T1000 (cell line): ENCODE measurements at regions not wholly inside any gene's neighbourhood (a gene's known extent, or its start where the extent isn't known, plus 50 kb on each side); places are given as distances from the start of the nearest gene placed in this dataset.

Experiments
- DNase-seq: peaks from one replicate; lab custom pipeline; 2025; ENCODE audit warnings: mixed read lengths; lab: John Stamatoyannopoulos, UW

DNA sequence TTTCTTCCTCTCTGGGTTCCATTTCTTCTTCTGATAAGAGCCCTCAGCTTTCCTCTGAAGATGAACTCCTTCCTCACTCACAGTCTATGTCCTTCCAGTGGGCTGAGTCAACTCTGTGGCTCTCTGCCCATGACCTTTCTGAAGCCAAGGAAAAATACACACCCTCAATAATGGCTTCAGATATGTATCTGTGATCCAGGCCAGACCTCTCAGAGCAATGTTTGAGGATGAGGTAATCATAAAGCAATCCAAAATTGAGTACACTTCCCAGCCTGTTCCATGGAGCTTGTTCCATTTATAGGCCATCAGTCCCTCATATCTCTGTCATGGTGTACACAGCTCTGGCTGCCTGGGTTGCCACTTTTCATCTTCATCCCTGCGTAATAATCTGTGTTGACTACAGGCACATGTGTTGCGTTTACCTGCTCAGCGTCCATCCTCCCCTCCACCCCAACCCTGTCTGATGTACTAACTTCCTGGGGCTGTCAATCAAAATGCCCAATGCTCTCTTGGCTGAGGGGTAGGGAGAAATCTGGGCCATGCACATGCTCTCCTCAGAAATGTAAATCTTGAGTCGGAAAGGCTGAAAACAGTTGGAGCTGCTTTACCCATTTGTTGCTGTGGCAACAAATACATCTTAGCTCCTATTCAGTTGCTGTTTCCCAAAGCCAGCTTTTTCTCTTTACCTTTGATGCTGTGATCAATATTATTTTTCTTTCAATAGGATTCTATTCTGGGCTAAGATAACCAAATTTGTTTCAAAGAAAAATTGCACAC lies 377.8 kb upstream of the TMEM132C start:
- DNase-seq = no peak

DNA sequence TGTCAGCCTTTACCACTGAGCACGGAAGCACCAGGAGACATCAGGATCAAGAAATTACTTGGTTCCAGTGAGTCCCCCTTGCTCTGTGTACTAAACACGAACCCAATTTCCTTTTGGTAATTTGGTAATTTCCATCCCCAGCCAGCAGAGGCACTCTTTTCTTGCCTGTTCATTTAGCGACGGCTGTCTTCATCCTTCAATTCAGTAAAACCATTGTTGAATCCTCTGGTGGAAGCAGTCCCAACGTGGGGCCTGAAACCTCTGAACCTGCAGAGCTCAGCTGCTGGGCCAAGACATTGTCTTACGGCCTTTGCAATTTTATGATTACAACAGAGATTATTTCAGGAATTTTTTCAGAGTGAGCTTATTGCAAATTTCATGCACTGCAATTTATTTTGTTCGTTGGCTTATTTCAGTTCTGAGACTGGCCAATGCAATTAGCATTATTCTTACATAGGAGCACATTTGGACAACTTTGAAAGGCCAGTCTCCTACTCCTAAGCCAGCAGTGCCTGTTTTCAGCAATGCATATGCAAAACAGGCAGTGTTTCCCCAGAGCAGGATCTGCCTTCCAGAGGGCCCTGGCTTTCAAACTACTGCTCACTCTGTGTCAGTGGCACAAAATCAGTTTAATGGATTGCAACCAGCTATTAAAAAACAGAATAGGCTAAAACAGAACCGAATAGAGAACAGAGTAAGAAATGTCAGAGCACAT lies 372.9 kb upstream of the TMEM132C start:
- no peak for DNase-seq

DNA sequence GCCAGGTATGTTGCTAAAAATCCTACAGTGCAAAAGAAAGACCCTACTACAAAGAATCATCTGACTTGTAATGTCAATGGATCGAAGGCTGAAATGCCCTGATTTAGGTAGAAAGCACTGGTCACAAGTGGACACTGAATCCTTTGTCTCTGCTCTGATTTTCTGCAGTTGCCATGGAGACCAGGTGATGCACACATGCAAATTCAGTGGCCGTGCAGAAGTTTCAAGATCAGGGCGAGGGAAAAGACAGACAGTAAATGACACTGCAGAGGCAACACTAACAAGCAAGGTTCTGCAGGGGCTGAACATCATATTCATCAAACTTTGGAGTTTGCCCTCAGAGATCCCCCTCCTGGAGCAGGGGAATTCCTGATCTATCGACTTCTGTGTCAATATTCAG lies 370.3 kb upstream of the TMEM132C start:
- no peak for DNase-seq

DNA sequence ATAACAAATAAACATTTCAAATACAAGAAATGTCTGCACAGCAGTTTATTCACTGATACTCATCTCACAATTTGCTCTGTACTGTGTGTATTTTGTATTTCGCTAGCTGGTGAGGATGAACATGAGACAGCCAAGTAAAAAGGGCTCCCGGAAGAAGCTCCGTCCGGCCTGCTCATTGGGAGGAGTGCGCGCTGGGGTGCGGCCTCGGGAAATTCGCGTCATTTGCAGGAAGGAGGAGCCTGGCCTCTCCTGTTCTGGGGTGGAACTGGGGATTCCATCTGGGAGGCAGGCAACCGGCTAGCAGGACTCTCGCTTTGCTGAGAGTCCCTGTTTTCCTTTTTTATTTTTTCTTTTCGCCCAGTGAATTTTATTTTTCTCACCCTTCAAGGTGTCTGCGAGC lies 368.4 kb upstream of the TMEM132C start:
- DNase-seq = no peak

DNA sequence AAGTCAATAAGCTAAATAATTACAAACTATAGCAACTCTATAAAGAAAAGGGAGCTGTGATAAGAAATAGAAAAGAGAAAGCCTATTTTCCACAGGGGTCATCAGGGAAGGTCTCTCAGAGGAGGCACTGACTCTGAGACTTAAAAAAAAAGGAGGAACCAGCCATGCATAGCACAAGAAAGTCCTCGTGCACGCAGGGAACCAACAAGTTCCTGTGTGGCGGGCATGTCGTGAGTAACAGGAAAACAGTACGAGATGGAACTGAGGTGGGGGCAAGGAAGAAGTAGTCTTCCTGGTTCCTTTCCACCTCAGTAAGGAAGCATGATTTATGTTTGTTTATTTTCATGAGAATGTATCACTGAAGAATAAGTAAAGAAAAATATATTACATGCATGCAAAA lies 367.0 kb upstream of the TMEM132C start:
- no peak for DNase-seq

DNA sequence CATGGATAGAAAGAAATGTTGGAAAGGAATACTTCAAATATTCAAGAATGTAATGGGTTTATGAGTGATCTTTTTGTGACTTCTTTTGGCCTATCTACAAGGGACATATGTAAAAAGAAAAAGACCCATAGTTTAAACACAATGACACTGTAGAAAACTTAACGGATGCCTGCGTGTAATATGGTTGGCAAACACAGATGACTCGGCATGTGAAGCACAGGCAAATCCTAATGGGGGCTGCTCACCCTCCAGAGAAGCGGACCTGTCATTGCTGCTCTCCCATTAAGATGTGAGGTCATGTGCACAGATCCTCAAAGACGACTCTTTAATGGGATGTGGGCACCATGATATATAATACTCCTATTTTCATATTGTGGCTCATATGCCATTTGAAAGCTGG lies 366.6 kb upstream of the TMEM132C start:
- DNase-seq = no peak

DNA sequence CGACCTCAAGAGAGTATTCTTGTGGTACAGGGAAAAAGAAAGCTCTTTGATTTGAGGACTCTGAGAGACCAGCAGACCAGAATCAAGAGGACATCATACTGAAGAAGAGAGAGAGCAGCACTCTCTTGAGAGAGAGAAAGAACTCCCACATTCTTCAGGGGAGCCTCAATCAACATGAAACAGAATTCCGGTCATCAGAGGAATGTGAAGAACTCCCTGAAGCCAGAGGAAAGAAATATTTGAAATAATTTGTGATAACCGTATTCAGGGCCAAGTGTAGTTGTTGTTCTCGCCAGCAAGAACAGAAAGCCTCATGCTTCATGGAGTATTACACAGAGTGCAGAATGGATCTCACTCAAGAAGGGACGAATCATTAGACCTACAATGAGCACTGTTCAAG lies 363.8 kb upstream of the TMEM132C start:
- DNase-seq = no peak

DNA sequence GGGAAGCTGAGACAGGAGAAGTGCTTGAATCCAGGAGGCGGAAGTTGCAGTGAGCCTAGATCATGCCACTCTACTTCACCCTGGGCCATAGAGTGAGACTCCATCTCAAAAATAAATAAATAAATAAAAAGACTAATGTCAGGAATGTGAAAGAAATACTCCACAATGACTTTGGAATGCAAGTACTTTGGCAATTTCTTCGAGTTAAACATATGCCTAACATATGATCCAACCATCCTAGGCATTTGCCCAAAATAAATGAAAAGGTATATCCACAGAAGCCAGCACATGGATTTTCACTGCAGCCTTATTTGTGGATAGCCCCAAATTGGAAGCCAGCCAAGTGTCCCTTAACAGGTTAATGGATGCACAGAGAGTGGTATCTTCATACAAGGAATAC lies 357.9 kb upstream of the TMEM132C start:
- no peak for DNase-seq

DNA sequence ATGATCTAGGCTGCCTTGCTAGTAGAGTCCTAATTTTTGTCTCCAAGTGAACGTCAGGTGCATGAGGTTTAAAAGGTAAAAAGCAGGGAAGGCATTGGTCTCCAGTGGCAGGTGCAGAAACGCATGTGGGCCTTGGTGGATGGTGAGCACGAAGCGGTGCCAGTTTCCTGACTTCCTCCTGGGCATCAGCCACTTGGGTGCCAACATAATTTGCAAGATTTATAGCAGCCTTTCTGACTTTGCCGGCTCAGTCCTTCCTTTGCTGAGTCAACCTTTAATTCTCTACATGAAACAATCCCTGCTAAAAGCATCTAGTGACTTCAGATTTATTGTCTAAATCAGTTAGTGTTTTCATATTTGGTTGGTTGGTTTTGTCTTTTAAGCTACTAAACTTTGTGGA lies 355.7 kb upstream of the TMEM132C start:
- DNase-seq = no peak

DNA sequence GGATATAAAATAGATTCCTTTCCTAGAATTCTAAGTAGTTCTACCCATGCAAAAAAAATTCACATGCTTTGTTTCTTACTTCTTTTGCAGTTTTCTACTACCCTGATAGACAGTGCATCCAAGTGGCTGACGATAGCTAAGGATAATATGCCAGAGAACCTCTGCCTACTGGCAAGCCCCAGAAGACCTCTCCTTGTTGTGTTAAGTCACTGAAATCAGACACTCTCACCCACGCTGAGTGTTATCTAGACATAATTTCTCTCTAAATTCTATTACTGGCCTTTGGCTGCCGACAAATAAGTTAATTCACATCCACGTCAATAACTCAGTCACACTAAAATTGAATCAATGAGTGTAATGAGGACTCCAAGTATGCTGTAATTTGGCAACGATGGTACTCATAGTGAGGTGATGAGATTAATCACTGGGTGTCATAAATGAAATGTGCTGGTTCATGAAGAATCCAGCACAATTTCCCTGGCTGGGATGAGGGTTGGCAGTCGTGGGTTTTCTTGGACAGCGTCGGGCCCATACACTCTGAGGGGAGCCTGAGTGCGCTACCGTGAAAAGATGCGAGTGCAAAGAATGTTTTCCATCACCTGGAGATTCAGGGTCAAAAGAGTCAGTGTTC lies 354.8 kb upstream of the TMEM132C start:
- no peak for DNase-seq

DNA sequence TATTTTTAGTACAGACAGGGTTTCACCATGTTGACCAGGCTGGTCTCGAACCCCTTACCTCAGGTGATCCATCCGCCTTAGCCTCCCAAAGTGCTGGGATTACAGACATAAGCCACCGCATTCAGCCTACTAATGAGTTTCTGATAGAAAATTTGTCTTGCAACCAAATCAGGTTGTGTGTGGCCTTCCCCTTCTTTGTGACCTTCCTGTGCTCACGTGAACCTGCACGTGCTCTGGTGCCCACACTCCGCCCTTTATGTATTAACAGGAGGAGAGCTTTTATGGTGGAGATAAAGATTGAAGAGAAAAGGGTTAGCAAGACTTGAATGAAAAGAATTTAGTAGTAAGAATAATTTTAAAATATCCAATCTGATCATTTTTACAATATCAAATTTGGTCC lies 343.5 kb upstream of the TMEM132C start:
- no peak for DNase-seq

DNA sequence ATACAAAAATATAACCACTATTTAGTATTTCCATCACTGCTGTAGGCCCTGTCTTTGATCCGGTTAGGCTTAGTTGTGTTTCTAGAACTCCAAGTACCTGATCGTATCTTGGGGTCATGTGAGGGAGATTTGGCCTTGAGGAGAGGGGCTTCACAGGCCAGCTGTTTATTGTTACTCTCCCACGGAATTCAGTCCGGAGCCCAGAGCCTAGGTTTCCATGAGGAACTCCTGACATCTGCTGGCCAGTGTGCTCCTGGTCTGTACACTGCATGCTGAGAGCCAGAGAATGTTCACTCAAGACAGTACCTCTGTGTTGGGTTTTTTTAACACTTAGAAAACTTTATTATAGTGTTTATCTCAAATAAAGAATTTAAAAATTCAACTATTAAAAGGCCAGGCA lies 341.0 kb upstream of the TMEM132C start:
- DNase-seq = no peak

DNA sequence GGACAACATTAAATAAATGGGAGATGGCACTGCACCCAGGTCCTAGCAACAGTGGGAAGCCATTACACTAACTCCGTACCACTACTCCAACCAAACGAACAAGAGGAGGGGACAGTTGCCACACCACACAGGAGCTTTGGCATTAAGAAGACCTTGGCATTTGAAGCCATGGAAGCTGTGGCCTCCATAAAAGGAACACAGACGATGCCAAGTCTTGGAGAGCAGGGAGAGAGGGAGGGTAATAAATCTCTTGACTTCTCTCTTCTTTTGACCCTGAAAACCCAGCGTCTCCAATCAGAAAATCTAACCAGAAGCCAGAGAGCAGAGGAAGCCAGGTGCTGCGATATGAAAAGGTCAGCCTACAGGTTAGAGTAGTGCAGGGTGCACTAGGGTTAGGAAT lies 338.8 kb upstream of the TMEM132C start:
- no peak for DNase-seq

DNA sequence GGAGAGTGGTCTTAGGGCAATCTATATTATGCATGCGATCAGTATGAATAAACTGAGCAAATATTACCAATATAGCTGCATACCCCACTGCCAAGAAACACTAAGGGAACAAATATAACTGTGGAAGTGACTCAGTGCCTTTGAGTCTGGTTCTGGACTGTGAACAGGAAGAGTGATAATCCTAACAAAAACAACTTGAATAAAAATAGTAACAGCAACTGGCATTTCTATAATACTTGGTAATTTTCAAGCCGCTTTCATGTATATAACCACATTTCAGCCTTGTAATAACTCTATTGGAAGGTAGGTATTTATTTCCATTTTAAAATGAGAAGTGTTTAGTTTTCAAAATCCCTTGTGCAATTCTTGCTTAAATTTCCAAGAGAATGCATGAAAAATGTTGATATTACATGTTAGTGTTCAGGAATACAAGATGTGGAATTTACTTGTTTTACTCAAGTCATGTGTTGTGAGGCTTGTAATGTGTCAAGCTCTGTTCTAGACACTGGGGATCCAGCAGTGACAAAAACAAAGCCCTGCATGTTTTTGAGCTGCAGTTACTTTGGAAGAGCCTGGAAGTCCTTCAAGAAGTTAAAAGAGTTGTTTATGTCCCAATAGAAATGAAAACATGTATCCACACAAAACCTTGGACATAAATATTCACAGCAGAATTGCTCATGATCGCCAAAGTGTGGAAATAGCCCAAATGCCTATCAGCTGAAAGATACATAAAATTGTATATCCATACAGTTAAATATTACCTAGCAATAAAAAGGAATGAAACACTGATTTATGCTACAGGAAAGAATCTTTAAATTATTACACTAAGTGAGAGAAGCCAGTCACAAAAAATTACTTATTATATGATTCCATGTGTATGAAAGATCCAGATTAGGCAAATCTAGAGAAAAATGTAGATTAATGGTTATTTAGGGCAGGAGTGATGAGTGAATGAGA lies 338.1 kb upstream of the TMEM132C start:
- DNase-seq = no peak

DNA sequence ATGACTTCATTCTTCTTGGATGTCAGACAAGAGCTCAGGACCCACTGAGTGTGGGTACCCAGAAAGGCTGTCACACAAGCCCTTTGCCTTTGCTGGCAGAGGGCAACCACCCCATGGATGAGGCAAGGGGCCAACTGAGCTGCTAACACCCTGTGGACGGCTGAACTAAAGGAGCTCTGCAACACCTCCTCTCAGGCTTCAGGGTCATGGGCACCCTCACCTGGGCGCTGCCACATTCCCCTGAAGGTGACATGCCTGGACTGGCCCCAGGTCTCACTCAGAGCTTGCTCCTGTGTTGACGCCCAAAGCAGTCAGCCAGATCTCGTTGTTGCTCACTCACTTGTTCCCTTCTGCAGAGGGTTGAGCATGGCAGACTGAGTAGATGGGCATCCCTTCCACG lies 336.8 kb upstream of the TMEM132C start:
- DNase-seq = no peak

DNA sequence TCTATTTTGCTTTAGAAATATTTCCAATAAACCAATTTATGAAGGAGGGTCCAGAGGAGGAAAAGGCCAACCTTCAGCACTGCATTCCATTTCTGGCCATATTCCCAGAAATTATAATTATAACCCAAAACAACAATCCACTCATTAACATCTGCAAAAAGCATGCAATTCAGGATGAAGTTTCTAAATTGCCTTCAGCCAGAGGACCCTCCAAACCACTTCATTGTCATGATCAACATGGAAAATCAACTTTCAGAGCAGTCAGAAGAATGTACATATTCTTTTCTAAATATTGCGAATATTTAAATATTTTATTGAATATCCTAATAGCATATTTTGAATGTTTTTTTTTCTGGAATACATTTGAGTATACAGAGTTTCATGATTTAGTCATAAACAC lies 332.6 kb upstream of the TMEM132C start:
- DNase-seq = no peak

DNA sequence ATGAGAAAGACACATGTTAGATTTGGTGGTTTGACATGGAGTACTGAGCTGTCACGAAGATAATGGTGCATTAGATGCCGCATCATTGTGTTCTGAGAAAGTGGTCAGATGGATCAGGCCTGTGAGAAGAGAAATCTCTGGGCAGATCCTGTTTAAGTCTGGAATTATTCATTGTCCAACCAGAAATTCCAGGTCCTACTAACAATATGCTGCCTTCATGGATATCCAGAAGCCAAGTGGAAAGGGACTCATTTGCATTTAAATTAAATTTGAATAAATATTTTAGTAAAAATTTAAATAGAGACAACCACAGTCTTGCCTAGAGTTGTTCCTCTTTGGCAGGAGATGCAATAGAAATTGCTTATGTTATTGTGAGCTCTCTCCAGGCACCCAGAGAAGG lies 330.5 kb upstream of the TMEM132C start:
- DNase-seq = no peak

DNA sequence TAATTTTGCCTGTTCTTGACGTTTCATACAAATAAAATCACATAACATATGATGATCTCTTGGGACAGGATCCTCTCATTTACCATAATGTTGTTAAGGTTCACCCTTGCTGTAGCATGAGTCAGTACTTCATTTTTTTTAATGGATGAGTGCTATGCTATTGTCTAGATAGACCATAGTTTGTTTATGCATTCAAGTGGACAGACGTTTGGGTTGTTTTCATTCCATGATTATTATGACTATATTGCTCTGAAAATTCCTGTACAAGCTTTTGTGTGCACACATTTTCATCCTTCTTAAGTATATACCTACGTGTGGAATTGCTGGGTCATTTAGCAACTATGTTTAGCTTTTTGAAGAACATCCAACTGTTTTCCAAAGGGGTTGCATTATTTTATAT lies 325.6 kb upstream of the TMEM132C start:
- DNase-seq = no peak

DNA sequence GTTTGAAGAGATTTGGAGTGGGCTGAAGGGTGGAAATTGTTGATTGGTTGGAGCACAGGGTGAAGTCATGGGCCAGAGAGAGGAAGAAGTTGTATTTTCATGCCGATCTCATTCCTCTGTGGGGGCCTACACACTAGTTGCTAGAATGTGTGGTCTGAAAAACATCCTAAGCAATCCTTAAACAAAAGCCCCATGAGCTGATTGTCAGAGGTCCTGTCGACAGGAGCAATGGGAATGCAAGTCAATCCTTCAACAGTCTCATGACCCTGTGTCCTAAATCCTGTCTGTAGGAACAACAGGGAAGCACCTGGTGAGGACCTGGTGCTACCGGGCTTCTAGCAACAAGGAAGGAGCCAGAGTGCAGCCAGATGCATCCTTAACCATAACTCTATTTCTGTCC lies 324.0 kb upstream of the TMEM132C start:
- DNase-seq = no peak

DNA sequence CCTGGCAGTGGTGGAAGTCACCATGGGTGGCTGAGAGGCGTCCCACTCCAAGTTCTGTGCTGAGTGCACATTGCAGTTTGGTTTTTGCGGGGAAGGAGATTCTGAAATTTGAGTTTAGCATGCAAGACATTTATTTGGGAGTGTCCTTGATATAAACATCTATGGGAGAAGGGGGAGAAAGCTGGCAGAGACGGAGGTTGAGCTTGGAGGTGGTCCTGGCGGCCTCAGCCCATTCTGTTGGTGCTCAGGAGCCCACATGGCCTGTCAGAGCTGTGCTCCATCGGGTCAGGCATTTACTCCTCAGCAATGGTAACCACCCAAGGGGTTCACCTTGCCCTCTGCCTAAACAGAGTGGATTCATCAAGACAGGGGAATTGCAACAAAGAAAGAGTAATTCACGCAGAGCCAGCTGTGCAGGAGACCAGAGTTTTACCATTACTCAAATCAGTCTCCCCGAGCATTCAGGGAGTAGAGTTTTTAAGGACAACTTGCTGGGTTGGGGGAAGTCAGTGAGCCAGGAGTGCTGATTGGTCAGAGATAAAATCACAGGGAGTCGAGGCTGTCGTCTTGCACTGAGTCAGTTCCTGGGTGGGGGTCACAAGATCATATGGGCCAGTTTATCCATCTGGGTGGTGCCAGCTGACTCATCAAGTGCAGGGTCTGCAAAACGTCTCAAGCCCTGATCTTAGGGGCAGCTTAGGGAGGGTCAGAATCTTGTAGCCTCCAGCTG lies 323.3 kb upstream of the TMEM132C start:
- DNase-seq = peak; percentile 64

DNA sequence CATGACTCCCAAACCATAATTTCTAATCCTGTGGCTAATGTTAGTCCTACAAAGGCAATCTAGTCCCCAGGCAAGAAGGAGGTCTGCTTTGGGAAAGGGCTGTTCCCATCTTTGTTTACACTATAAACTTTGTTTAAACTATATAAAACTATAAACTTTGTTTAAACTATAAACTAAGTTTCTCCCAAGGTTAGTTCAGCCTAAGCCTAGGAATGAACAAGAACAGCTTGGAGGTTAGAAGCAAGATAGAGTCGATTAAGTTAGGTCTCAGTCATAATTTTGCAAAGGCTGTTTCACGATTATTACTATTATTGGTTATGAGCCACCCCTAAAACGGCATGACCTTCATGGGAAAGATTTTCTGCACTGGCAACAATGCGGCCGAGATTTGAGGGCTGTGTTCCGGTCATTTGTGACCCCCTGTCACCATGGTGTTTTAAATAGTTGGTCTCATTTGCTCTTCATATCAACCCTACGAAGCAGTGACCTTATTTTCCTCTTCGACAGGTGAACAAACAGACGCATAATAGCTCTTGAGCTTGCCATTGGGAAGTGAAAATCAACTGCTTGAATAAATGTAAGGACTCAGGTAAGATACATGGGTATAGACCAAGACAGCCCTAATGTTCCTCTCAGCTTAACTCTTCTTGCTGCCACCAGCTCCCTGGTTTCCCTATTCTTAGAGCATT lies 322.6 kb upstream of the TMEM132C start:
- DNase-seq = no peak
